Prostate gland (tissue), 2 donors: ENCODE measurements at regions not wholly inside any gene's neighbourhood (a gene's known extent, or its start where the extent isn't known, plus 50 kb on each side); places are given as distances from the start of the nearest gene placed in this dataset.

Source experiments
- CTCF ChIP-seq, 4 experiments: fragments of 200-600 bp in 2 of 4; fragments of 450-650 bp in 2 of 4; sonication (generic) in 2 of 4; IDR thresholded peaks; 1 replicate in 3 of 4; 2 replicates in 1 of 4; pipeline ENCODE4 v1.5.1; 2016 to 2019; ENCODE audit warnings: antibody characterized with exemption in 4 of 4, mild to moderate bottlenecking in 2 of 4, moderate library complexity in 2 of 4
- POLR2AphosphoS5 ChIP-seq: sonication (generic); formaldehyde crosslinking; IDR thresholded peaks from one replicate; pipeline ENCODE4 v1.6.1; 2017; ENCODE audit warnings: antibody characterized with exemption

DNA sequence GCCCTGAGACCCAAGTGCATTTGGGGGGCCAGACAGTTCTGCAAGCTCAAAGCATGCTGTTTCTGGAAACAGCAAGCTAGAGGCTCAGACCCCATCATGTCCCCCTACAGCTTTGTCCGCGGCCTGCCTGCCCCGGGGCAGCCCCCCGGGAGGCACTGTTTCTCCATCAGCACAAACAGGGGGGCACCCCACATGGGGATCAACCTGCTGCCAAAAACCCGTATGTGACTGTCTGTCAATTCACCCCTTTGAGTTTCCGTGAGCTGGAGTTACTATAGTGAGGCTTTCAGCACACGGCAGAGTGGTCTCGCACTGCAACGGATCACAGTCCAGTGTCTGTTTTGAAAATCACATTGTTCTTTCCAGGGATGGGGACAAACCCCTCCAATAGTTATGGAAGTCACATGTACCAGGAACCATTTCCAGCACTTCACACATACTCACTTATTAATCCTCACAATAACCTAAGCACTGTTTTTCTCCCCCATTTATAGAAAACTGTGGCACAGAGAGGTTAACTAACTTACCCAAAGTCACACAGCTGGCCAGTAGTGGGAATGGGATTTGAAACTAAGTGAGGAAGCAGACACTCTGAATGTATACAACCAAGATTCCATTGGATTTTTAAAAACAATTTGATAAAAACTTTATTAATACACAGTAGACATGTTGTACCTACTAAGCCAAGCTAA, 269.0 kb downstream of the C16orf95 start:
- TF ChIP-seq POLR2AphosphoS5 (no peak), CTCF (IDR thresholded peaks at IDR 0.05) (no peak)
